Activated naive CD4-positive, alpha-beta T cell treated with anti-CD3 and anti-CD28 coated beads, Interleukin-2, amount 50 U/mL, for 24 hours (primary cell): ENCODE measurements at regions not wholly inside any gene's neighbourhood (a gene's known extent, or its start where the extent isn't known, plus 50 kb on each side); places are given as distances from the start of the nearest gene placed in this dataset.
"Not testable (repeated sequence)": the region's sequence is repeated elsewhere in the genome, so short reads cannot be mapped to it uniquely, and the experiment has no call there.

Experiments used
- H3K27ac Mint-ChIP-seq: one replicate; pipeline ENCODE4 v1.8.0; 2021; ENCODE audit warnings: mild to moderate bottlenecking, mixed read lengths
- H3K27me3 Mint-ChIP-seq: one replicate; pipeline ENCODE4 v1.8.0; 2021; ENCODE audit warnings: mixed read lengths
- H3K36me3 Mint-ChIP-seq: one replicate; pipeline ENCODE4 v1.8.0; 2021; ENCODE audit warnings: mixed read lengths
- H3K4me1 Mint-ChIP-seq: one replicate; pipeline ENCODE4 v1.8.0; 2021; ENCODE audit warnings: mixed read lengths
- H3K4me3 Mint-ChIP-seq: one replicate; pipeline ENCODE4 v1.8.0; 2021; ENCODE audit warnings: mild to moderate bottlenecking, mixed read lengths
- H3K9me3 Mint-ChIP-seq: one replicate; pipeline ENCODE4 v1.8.0; 2021; ENCODE audit warnings: mixed read lengths

GRCh38 chr7:130789436-130789835 lies 55.4 kb upstream of the KLF14 start:
- H3K9me3 Mint-ChIP-seq: no peaks in the 10 kb centered on the region
- no peaks in the 10 kb centered on the region for H3K27me3 Mint-ChIP-seq
- H3K27ac Mint-ChIP-seq: no peak overlapping the region
- H3K4me1 Mint-ChIP-seq: no peaks in the 10 kb centered on the region
- H3K4me3 Mint-ChIP-seq: no peak overlapping the region
- H3K36me3 Mint-ChIP-seq: no peaks in the 10 kb centered on the region

GRCh38 chr7:130791746-130792145 lies 57.7 kb upstream of the KLF14 start:
- Mint-ChIP-seq H3K9me3 (no peaks in the 10 kb centered on the region), H3K4me3 (no peak overlapping the region), H3K36me3 (no peaks in the 10 kb centered on the region), H3K4me1 (no peaks in the 10 kb centered on the region), H3K27ac (no peak overlapping the region), H3K27me3 (no peaks in the 10 kb centered on the region)

GRCh38 chr7:130793855-130794618 lies 60.0 kb upstream of the KLF14 start:
- Mint-ChIP-seq H3K9me3 (no peaks in the 10 kb centered on the region), H3K27me3 (peaks cover 3% of the 10 kb centered on the region), H3K27ac (no peak overlapping the region), H3K4me3 (no peak overlapping the region), H3K36me3 (no peaks in the 10 kb centered on the region), H3K4me1 (no peaks in the 10 kb centered on the region)

GRCh38 chr7:130794619-130794922 lies 60.6 kb upstream of the KLF14 start:
- Mint-ChIP-seq H3K4me3 (no peak overlapping the region), H3K27me3 (peaks cover 4% of the 10 kb centered on the region), H3K4me1 (no peaks in the 10 kb centered on the region), H3K27ac (no peak overlapping the region), H3K9me3 (no peaks in the 10 kb centered on the region), H3K36me3 (no peaks in the 10 kb centered on the region)

DNA sequence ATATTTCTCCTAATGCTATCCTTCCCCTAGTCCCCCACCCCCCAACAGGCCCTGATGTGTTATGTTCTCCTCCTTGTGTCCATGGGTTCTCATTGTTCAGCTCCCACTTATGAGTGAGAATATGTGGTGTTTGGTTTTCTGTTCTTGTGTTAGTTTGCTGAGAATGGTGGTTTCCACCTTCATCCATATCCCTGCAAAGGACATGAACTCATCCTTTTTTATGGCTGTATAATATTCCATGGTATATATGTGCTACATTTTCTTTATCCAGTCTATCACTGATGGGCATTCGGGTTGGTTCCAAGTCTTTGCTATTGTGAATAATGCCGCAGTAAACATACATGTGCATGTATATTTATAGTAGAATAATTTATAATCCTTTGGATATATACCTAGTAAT lies 62.4 kb upstream of the KLF14 start:
- H3K9me3 Mint-ChIP-seq, H3K4me1 Mint-ChIP-seq, H3K36me3 Mint-ChIP-seq, H3K27ac Mint-ChIP-seq, H3K27me3 Mint-ChIP-seq, H3K4me3 Mint-ChIP-seq: not testable (repeated sequence)

DNA sequence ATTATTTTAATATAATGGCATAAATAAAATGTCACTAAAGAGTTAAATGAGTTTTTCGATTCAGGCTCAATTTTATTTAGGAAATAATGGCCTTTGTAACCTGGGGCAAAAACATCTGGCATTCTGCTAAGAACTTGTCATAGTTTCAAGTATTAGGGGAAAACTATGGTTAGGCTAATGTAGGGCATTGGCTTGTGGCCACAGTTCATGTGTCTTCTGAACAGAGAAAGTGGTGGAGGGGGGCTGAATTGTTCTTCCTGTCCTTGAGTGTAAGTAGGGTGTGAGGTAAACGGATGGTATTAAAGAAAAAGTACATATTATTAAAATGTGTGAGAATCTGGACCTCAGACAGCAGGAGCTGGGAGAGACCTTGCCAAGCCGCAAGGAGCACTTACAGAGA lies 69.1 kb upstream of the KLF14 start:
- no peaks in the 10 kb centered on the region for H3K36me3 Mint-ChIP-seq
- peaks cover 8% of the 10 kb centered on the region for H3K27me3 Mint-ChIP-seq
- no peaks in the 10 kb centered on the region for H3K4me1 Mint-ChIP-seq
- H3K4me3 Mint-ChIP-seq: no peak overlapping the region
- H3K27ac Mint-ChIP-seq: no peak overlapping the region
- H3K9me3 Mint-ChIP-seq: no peaks in the 10 kb centered on the region

DNA sequence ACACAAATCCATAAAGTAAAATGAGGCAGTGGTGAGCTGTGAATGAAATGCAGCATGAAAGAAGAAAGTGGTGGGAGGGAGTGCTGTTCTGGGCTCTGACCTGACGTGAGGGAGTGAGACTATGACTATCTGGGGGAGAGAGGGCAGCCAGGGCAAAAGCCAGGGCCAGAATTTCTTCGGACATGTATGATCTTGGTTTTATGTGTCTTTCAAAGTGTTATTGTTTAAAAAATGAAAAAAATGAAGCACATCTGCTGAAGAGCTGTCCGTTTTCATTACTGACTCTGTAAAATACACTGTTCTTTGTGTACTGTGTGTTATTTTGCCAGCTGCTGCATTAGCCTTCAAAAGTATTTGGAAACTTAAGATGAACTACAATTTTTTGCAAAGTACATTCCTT lies 70.2 kb upstream of the KLF14 start:
- Mint-ChIP-seq H3K4me3 (no peak overlapping the region), H3K36me3 (no peaks in the 10 kb centered on the region), H3K27ac (no peak overlapping the region), H3K4me1 (no peaks in the 10 kb centered on the region), H3K9me3 (no peaks in the 10 kb centered on the region), H3K27me3 (peaks cover 6% of the 10 kb centered on the region)

- not testable (repeated sequence) for H3K4me3 Mint-ChIP-seq, H3K27ac Mint-ChIP-seq, H3K4me1 Mint-ChIP-seq, H3K36me3 Mint-ChIP-seq, H3K9me3 Mint-ChIP-seq, H3K27me3 Mint-ChIP-seq
These were observed 78.8 kb upstream of the KLF14 start for GRCh38 chr7:130812819-130813218.

DNA sequence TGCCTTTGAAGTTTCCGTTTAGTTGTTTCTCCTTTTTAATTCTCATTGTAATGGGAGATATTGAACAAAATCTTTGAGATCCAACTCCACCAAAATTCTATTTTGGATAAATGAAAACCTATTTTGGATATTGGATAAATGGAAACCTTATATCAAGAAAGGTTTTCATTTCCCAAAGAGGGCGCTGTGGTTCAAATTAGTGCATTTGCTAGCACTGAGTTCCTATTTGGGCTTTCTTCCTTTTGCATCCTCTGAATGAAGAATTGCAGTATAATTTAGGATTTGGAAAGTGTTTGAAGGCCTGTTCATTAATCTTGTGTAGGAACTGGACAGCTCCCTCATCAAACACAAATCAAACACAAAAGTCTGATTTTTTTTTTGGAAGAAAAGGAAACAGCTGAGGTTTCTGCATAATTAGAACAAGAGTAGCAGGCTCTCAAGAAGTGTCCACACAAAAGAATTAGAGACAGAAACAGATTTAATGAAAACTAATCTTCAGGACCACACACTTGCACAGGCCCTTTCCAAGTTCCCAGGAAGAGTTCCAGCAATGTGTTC lies 80.8 kb upstream of the KLF14 start:
- Mint-ChIP-seq H3K27me3 (no peaks in the 10 kb centered on the region), H3K4me1 (no peaks in the 10 kb centered on the region), H3K27ac (no peak overlapping the region), H3K36me3 (no peaks in the 10 kb centered on the region), H3K4me3 (no peak overlapping the region), H3K9me3 (no peaks in the 10 kb centered on the region)

- Mint-ChIP-seq H3K27ac (no peak overlapping the region), H3K27me3 (peaks cover 8% of the 10 kb centered on the region), H3K9me3 (peaks cover 5% of the 10 kb centered on the region), H3K36me3 (no peaks in the 10 kb centered on the region), H3K4me3 (no peak overlapping the region), H3K4me1 (peaks cover 9% of the 10 kb centered on the region)
These were observed 84.0 kb upstream of the KLF14 start for GRCh38 chr7:130818056-130818455.

GRCh38 chr7:130821864-130822263 lies 87.9 kb upstream of the KLF14 start:
- peaks cover 10% of the 10 kb centered on the region for H3K36me3 Mint-ChIP-seq
- peaks cover 14% of the 10 kb centered on the region for H3K4me1 Mint-ChIP-seq
- peaks cover 8% of the 10 kb centered on the region for H3K27me3 Mint-ChIP-seq
- no peak overlapping the region for H3K4me3 Mint-ChIP-seq
- peaks cover 22% of the 10 kb centered on the region for H3K9me3 Mint-ChIP-seq
- no peak overlapping the region for H3K27ac Mint-ChIP-seq

DNA sequence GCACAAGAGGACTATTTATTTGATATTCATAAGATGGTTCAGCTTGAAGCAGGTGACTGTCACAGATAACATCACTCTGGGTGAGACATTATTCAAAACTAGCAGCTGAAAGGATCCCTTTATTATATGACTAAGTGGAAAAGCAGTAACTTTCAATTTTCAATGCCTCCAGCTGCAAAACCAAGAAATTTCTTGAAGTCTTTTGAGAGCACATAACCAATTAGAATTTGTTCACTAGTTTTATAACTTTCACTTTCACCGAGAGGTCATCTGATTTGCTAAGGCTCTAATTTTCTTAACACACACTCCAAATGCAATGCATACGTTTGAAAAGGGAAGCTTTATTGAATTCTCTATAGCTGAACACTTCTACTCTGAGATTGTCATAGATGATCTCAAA lies 88.6 kb upstream of the KLF14 start:
- peaks cover 8% of the 10 kb centered on the region for H3K27me3 Mint-ChIP-seq
- H3K36me3 Mint-ChIP-seq: peaks cover 11% of the 10 kb centered on the region
- no peak overlapping the region for H3K4me3 Mint-ChIP-seq
- H3K27ac Mint-ChIP-seq: no peak overlapping the region
- H3K4me1 Mint-ChIP-seq: peaks cover 14% of the 10 kb centered on the region
- H3K9me3 Mint-ChIP-seq: peaks cover 26% of the 10 kb centered on the region

GRCh38 chr7:130823060-130823459 lies 89.1 kb upstream of the KLF14 start:
- no peak overlapping the region for H3K27ac Mint-ChIP-seq
- H3K9me3 Mint-ChIP-seq: peaks cover 26% of the 10 kb centered on the region
- no peak overlapping the region for H3K4me3 Mint-ChIP-seq
- peaks cover 11% of the 10 kb centered on the region for H3K36me3 Mint-ChIP-seq
- H3K27me3 Mint-ChIP-seq: peaks cover 8% of the 10 kb centered on the region
- H3K4me1 Mint-ChIP-seq: peaks cover 14% of the 10 kb centered on the region

DNA sequence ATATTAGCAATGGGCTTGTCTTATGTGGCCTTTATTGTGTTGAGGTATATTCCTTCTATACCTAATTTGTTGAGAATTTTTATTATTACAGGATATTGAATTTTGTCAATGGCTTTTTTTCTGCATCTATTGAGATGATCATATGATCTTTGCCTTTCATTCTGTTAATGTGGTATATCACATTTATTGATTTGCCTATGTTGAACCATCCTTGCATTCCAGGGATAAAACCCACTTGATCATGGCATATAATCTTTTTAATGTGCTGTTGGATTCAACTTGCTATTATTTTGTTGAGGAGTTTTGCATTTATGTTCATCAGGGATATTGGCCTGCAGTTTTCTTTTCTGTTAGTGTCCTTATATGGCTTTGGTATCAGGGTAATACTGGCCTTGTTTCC lies 91.8 kb upstream of the KLF14 start:
- Mint-ChIP-seq H3K27ac (no peak overlapping the region), H3K4me3 (no peak overlapping the region), H3K4me1 (peaks cover 14% of the 10 kb centered on the region), H3K9me3 (peaks cover 36% of the 10 kb centered on the region), H3K27me3 (peaks cover 8% of the 10 kb centered on the region), H3K36me3 (peaks cover 15% of the 10 kb centered on the region)

- Mint-ChIP-seq H3K27me3 (no peaks in the 10 kb centered on the region), H3K4me1 (no peaks in the 10 kb centered on the region), H3K9me3 (peaks cover 31% of the 10 kb centered on the region), H3K36me3 (peaks cover 15% of the 10 kb centered on the region), H3K27ac (no peak overlapping the region), H3K4me3 (no peak overlapping the region)
These were observed 95.4 kb upstream of the KLF14 start for GRCh38 chr7:130829415-130829814.

GRCh38 chr7:130831322-130831721 lies 97.3 kb upstream of the KLF14 start:
- H3K27me3 Mint-ChIP-seq: no peaks in the 10 kb centered on the region
- H3K9me3 Mint-ChIP-seq: peaks cover 19% of the 10 kb centered on the region
- H3K4me1 Mint-ChIP-seq: no peaks in the 10 kb centered on the region
- no peak overlapping the region for H3K27ac Mint-ChIP-seq
- H3K36me3 Mint-ChIP-seq: peaks cover 7% of the 10 kb centered on the region
- H3K4me3 Mint-ChIP-seq: no peak overlapping the region
